Ishikawa (cell line): ENCODE measurements at regions not wholly inside any gene's neighbourhood (a gene's known extent, or its start where the extent isn't known, plus 50 kb on each side); places are given as distances from the start of the nearest gene placed in this dataset.

Experiments
- CEBPB ChIP-seq: IDR thresholded peaks from 2 replicates; pipeline ENCODE4 v1.6.1; 2012
- CREB1 ChIP-seq: IDR thresholded peaks from 2 replicates; pipeline ENCODE4 v1.6.1; 2012; ENCODE audit warnings: low read depth
- EGR1 ChIP-seq: IDR thresholded peaks from 2 replicates; pipeline ENCODE4 v1.6.1; 2012
- EP300 ChIP-seq: IDR thresholded peaks from 2 replicates; pipeline ENCODE4 v1.6.1; 2012; ENCODE audit warnings: borderline replicate concordance
- FOXM1 ChIP-seq: IDR thresholded peaks from 2 replicates; pipeline ENCODE4 v1.6.1; 2012; ENCODE audit warnings: low read depth, borderline replicate concordance
- MAX ChIP-seq: IDR thresholded peaks from 2 replicates; pipeline ENCODE4 v1.6.1; 2012
- NFIC ChIP-seq: IDR thresholded peaks from 2 replicates; pipeline ENCODE4 v1.6.1; 2012
- RAD21 ChIP-seq: IDR thresholded peaks from 2 replicates; pipeline ENCODE4 v1.6.1; 2012; ENCODE audit warnings: low read depth
- REST ChIP-seq: IDR thresholded peaks from 2 replicates; pipeline ENCODE4 v1.6.1; 2012; ENCODE audit warnings: low read depth, mild to moderate bottlenecking
- TAF1 ChIP-seq: IDR thresholded peaks from 2 replicates; pipeline ENCODE4 v1.6.1; 2012; ENCODE audit warnings: low read depth, mild to moderate bottlenecking
- TCF12 ChIP-seq: IDR thresholded peaks from 2 replicates; pipeline ENCODE4 v1.6.1; 2012; ENCODE audit warnings: low read depth
- TEAD4 ChIP-seq: IDR thresholded peaks from 2 replicates; pipeline ENCODE4 v1.6.1; 2012
- USF1 ChIP-seq: IDR thresholded peaks from 2 replicates; pipeline ENCODE4 v1.6.1; 2012
- YY1 ChIP-seq: IDR thresholded peaks from 2 replicates; pipeline ENCODE4 v1.6.1; 2012; ENCODE audit warnings: low read depth
- ZBTB7A ChIP-seq: IDR thresholded peaks from 2 replicates; pipeline ENCODE4 v1.6.1; 2012; ENCODE audit warnings: low read depth

GRCh38 chr14:39873791-39874190, 441.6 kb upstream of the FBXO33 start:
- no peak for TF ChIP-seq USF1
- TF ChIP-seq CREB1: no peak
- no peak for TF ChIP-seq CEBPB
- TF ChIP-seq TCF12: no peak
- no peak for TF ChIP-seq YY1
- no peak for TF ChIP-seq EGR1
- TF ChIP-seq EP300: no peak
- TF ChIP-seq RAD21: no peak

- TF ChIP-seq REST: no peak
- no peak for TF ChIP-seq RAD21
- no peak for TF ChIP-seq YY1
Measured at GRCh38 chr14:39868949-39869348, 436.7 kb upstream of the FBXO33 start.

- no peak for TF ChIP-seq TCF12
- TF ChIP-seq EGR1: no peak
- TF ChIP-seq USF1: no peak
- no peak for TF ChIP-seq FOXM1
- no peak for TF ChIP-seq CEBPB
- TF ChIP-seq TAF1: no peak
- no peak for TF ChIP-seq NFIC
- TF ChIP-seq REST: no peak
- no peak for TF ChIP-seq TEAD4
- TF ChIP-seq EP300: no peak
- no peak for TF ChIP-seq YY1
Measured at GRCh38 chr14:39868251-39868650, 436.0 kb upstream of the FBXO33 start.

- TF ChIP-seq NFIC: no peak
- no peak for TF ChIP-seq YY1
- no peak for TF ChIP-seq EP300
- no peak for TF ChIP-seq FOXM1
- no peak for TF ChIP-seq CREB1
- no peak for TF ChIP-seq TAF1
- TF ChIP-seq ZBTB7A: no peak
- TF ChIP-seq REST: no peak
- no peak for TF ChIP-seq MAX
- no peak for TF ChIP-seq TCF12
- no peak for TF ChIP-seq EGR1
- no peak for TF ChIP-seq USF1
- TF ChIP-seq RAD21: no peak
- no peak for TF ChIP-seq TEAD4
- no peak for TF ChIP-seq CEBPB
Measured at GRCh38 chr14:39863441-39863840, 431.2 kb upstream of the FBXO33 start.

- no peak for TF ChIP-seq RAD21
- TF ChIP-seq ZBTB7A: no peak
- no peak for TF ChIP-seq MAX
- TF ChIP-seq EP300: no peak
- TF ChIP-seq TAF1: no peak
- TF ChIP-seq FOXM1: no peak
- TF ChIP-seq TCF12: no peak
- no peak for TF ChIP-seq CEBPB
- no peak for TF ChIP-seq YY1
- TF ChIP-seq TEAD4: no peak
Measured at GRCh38 chr14:39861696-39862095, 429.5 kb upstream of the FBXO33 start.
